HL-60 (cell line): ENCODE measurements at regions not wholly inside any gene's neighbourhood (a gene's known extent, or its start where the extent isn't known, plus 50 kb on each side); places are given as distances from the start of the nearest gene placed in this dataset.

Experiments used
- DNase-seq, 2 experiments: peaks; one replicate each; pipeline ENCODE4 v3.0.0-alpha.2; 2010 to 2020; ENCODE audit warnings: low read depth in 1 of 2, low spot score in 1 of 2
- H3K27ac ChIP-seq: fragments of 250-450 bp; sonication (Bioruptor Pico); replicated peaks from 2 replicates; pipeline ENCODE4 v1.5.1; 2020; ENCODE audit warnings: mild to moderate bottlenecking, moderate library complexity
- H3K27me3 ChIP-seq: fragments of 250-450 bp; sonication (Bioruptor Pico); 2 replicates; pipeline ENCODE4 v1.5.1; 2021; ENCODE audit warnings: mild to moderate bottlenecking, moderate library complexity; ENCODE audit not compliant: insufficient read depth, poor library complexity, severe bottlenecking
- H3K4me3 ChIP-seq: replicated peaks from 2 replicates; pipeline ENCODE4 v1.5.1; 2011; ENCODE audit warnings: mild to moderate bottlenecking, control low read depth, low read length; ENCODE audit not compliant: insufficient read depth
- GABPA ChIP-seq: IDR thresholded peaks from 2 replicates; pipeline ENCODE4 v1.6.1; 2012; ENCODE audit warnings: low read depth
- POLR2AphosphoS5 ChIP-seq: IDR thresholded peaks from 2 replicates; pipeline ENCODE4 v1.6.1; 2012; ENCODE audit warnings: low read depth
- REST ChIP-seq: IDR thresholded peaks from 2 replicates; pipeline ENCODE4 v1.6.1; 2012; ENCODE audit warnings: low read depth; ENCODE audit not compliant: insufficient replicate concordance
- SPI1 ChIP-seq: IDR thresholded peaks from 2 replicates; pipeline ENCODE4 v1.6.1; 2012; ENCODE audit warnings: low read depth, mild to moderate bottlenecking, borderline replicate concordance
- TF ChIP-seq, protein P1 (sequence below): IDR thresholded peaks from one replicate; pipeline ENCODE4 v1.5.1; 2011; ENCODE audit warnings: low read length, control low read depth, inconsistent platforms; ENCODE audit not compliant: insufficient read depth

DNA sequence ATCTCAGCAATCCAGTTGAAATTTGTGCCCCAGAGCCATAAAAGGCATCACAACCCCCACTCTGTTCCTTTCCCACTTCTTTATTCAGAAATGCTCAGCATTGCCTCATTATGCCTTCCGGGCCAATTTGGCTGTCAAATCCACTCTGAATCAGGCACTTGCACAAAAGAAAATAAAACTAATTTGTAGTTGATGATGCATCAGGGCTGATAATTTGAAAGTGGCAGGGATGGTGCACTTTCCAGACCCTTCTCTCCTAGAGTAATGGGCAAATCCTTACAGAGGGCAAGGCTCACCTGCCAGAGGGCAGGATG is 147.9 kb upstream of the PDE1C start:
- Histone ChIP-seq H3K4me3 (no peak overlapping the region), H3K27ac (no peak overlapping the region), H3K27me3 (no peaks in the 10 kb centered on the region)
- no peak for DNase-seq
- no peak for TF ChIP-seq POLR2AphosphoS5
- TF ChIP-seq, protein P1, sequence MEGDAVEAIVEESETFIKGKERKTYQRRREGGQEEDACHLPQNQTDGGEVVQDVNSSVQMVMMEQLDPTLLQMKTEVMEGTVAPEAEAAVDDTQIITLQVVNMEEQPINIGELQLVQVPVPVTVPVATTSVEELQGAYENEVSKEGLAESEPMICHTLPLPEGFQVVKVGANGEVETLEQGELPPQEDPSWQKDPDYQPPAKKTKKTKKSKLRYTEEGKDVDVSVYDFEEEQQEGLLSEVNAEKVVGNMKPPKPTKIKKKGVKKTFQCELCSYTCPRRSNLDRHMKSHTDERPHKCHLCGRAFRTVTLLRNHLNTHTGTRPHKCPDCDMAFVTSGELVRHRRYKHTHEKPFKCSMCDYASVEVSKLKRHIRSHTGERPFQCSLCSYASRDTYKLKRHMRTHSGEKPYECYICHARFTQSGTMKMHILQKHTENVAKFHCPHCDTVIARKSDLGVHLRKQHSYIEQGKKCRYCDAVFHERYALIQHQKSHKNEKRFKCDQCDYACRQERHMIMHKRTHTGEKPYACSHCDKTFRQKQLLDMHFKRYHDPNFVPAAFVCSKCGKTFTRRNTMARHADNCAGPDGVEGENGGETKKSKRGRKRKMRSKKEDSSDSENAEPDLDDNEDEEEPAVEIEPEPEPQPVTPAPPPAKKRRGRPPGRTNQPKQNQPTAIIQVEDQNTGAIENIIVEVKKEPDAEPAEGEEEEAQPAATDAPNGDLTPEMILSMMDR = no peak
- no peak for TF ChIP-seq SPI1
- TF ChIP-seq REST = no peak
- TF ChIP-seq GABPA = no peak

DNA sequence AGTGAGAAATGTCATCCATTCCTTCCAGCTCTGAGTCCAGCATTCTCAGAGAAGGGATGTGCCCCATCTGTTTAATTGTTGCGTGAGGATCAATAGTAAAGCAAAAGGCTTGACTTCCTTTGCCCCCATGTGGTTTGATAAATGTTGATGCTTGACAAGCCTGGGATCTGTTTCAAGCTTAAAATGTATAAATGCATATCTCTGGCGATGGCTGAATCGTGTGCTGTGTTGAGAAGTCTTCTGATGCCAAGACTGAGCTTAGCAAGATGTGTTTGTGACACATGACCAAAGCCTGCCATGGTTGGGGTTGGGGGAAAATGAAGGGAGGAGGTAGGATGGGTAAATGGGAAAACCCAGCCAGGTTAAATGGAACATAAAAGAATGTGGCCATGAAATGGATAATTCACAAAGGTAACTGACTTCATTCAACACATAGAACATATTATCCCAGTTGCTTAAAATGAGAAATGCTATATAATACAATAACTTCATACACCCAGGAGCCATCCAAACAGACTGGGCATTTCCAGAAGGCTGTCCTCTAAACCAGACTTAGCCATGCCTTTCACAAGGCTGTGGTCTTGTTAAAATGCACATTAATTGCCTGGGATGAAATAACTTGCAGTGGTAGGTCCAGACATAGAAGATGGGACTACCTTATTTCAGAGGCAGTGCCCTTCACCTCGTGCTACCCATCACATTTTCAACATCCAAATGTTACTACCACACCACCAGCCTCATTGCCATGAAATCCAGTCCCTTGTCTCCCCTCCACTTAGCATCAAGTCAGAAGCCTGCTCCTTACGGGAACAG is 147.3 kb upstream of the PDE1C start:
- H3K27me3 ChIP-seq = no peaks in the 10 kb centered on the region
- TF ChIP-seq POLR2AphosphoS5 (no peak), GABPA (no peak), REST (no peak), SPI1 (no peak)
- TF ChIP-seq, protein P1 = no peak
- no peak for DNase-seq
- no peak overlapping the region for H3K27ac ChIP-seq
- H3K4me3 ChIP-seq = no peak overlapping the region

GRCh38 chr7:32216759-32217158 is 146.6 kb upstream of the PDE1C start:
- DNase-seq = no peak
- Histone ChIP-seq H3K27ac (no peak overlapping the region), H3K27me3 (no peaks in the 10 kb centered on the region), H3K4me3 (no peak overlapping the region)
- no peak for TF ChIP-seq SPI1
- TF ChIP-seq GABPA = no peak
- no peak for TF ChIP-seq REST
- no peak for TF ChIP-seq POLR2AphosphoS5
- TF ChIP-seq, protein P1 = no peak
